D721Med (cell line): ENCODE measurements at regions not wholly inside any gene's neighbourhood (a gene's known extent, or its start where the extent isn't known, plus 50 kb on each side); places are given as distances from the start of the nearest gene placed in this dataset.

Source experiments
- DNase-seq: peaks from one replicate; pipeline ENCODE4 v3.0.0; 2011; ENCODE audit warnings: low spot score; ENCODE audit not compliant: insufficient read length
- FAIRE-seq: peaks from 2 replicates; lab custom pipeline; 2011; peaks lifted over from hg19 to GRCh38; lab: Jason Lieb, UNC
- CTCF ChIP-seq: IDR thresholded peaks from 2 replicates; pipeline ENCODE4 v1.5.1; 2012; ENCODE audit warnings: mild to moderate bottlenecking, control low read depth; ENCODE audit not compliant: insufficient read depth; ENCODE audit errors: missing control alignments

DNA sequence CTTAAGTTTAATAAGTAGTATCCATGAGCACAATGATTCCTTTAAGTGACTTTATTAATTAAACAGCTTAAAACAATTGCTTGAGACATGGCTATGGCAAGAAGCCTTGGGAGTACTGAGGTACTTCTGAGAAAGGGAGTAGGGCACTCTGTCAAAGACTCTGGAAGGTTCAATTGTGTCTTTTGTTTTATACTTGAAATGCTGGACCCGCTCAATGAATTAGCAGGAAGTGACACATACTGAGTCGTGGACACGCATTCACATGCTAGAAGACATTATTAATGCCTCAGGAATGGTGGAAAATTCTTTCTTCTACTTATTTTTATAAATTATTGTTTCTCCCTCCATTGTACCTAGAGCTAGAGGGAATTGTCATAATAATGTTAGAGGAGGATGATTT is 347.3 kb upstream of the ZNF608 start:
- no peak for DNase-seq
- no peak for FAIRE-seq
- TF ChIP-seq CTCF = no peak

GRCh38 chr5:125100342-125100741 is 353.9 kb upstream of the ZNF608 start:
- DNase-seq (no peak), FAIRE-seq (no peak)

GRCh38 chr5:125100951-125101350 is 354.5 kb upstream of the ZNF608 start:
- DNase-seq (no peak), FAIRE-seq (no peak)
- TF ChIP-seq CTCF = no peak

More at GRCh38 chr5:125100342-125100741, 353.9 kb upstream of the ZNF608 start:
- no peak for TF ChIP-seq CTCF

- DNase-seq (no peak), FAIRE-seq (peak; percentile 72)
- no peak for TF ChIP-seq CTCF
Measured at GRCh38 chr5:125103459-125103858, 357.0 kb upstream of the ZNF608 start.

DNA sequence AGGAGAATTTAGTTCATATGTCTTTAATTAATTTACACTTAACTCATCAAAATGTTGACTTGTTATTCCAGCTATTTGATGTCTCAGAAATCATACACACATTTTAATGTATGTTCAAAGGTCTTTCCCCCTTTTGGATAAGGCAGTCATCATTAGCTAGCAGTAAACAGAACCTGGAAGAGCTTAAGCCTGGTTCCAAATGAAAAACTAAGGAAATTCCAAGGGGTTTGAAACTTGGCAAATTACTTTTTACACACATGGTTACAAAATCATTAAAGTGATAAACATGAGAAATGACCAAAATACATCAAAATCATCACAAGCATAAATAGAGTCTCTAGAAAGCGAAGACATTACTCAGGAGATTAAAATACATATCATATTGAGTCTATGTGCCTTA is 359.8 kb upstream of the ZNF608 start:
- TF ChIP-seq CTCF = no peak
- FAIRE-seq = no peak
- no peak for DNase-seq

- DNase-seq = no peak
- TF ChIP-seq CTCF = no peak
- no peak for FAIRE-seq
Measured at GRCh38 chr5:125106881-125107280, 360.4 kb upstream of the ZNF608 start.

GRCh38 chr5:125109293-125109692 is 362.9 kb upstream of the ZNF608 start:
- DNase-seq (no peak), FAIRE-seq (no peak)
- no peak for TF ChIP-seq CTCF
